MCF 10A (cell line): ENCODE measurements at regions not wholly inside any gene's neighbourhood (a gene's known extent, or its start where the extent isn't known, plus 50 kb on each side); places are given as distances from the start of the nearest gene placed in this dataset.
A peak's percentile ranks its signal among the peaks of the same experiment; 100 is the strongest.

Source experiments
- BruUV-seq: library from RNA; stranded (reverse); fragments of 400-500 nt; replicated peaks from 2 replicates; lab custom pipeline; 2021; lab: Mats Ljungman, UMichigan
- CTCF ChIA-PET: fragments of 300-600 bp; sonication (Branson Sonifier 250); formaldehyde crosslinking; extraction: SDS; loops from one replicate; lab custom pipeline; 2021; ENCODE audit warnings: antibody characterized with exemption, inconsistent platforms; lab: Yijun Ruan, JAX
- POLR2A ChIA-PET: fragments of 300-600, 350-650 bp; sonication (Branson Sonifier 250); formaldehyde crosslinking; extraction: SDS; loops from one replicate; lab custom pipeline; 2020; ENCODE audit warnings: antibody characterized with exemption, inconsistent platforms; lab: Yijun Ruan, JAX
- DNase-seq: peaks from one replicate; pipeline ENCODE4 v3.0.0-alpha.2; 2018; ENCODE audit not compliant: unreplicated experiment
- H3K27ac Mint-ChIP-seq: one replicate; pipeline ENCODE4 v1.8.0; 2022; ENCODE audit warnings: mild to moderate bottlenecking, low read depth, mixed read lengths; ENCODE audit not compliant: unreplicated experiment
- H3K27me3 Mint-ChIP-seq: one replicate; pipeline ENCODE4 v1.8.0; 2022; ENCODE audit warnings: mixed read lengths; ENCODE audit not compliant: insufficient read depth, unreplicated experiment
- H3K36me3 Mint-ChIP-seq: one replicate; pipeline ENCODE4 v1.8.0; 2022; ENCODE audit warnings: mild to moderate bottlenecking, moderate library complexity, mixed read lengths; ENCODE audit not compliant: insufficient read depth, unreplicated experiment
- H3K4me1 Mint-ChIP-seq: one replicate; pipeline ENCODE4 v1.8.0; 2022; ENCODE audit warnings: mixed read lengths; ENCODE audit not compliant: insufficient read depth, unreplicated experiment
- H3K4me3 Mint-ChIP-seq: one replicate; pipeline ENCODE4 v1.8.0; 2022; ENCODE audit warnings: mild to moderate bottlenecking, moderate library complexity, mixed read lengths; ENCODE audit not compliant: unreplicated experiment
- H3K9me3 Mint-ChIP-seq: one replicate; pipeline ENCODE4 v1.8.0; 2022; ENCODE audit warnings: mixed read lengths; ENCODE audit not compliant: unreplicated experiment
- intact Hi-C: fragments of 100-400 bp; cut with micrococcal nuclease; formaldehyde crosslinking; loops from 2 replicates; pipeline ENCODE4 v1.14.1; 2022
- TF ChIP-seq, protein P1 (sequence below): fragments of 200-600 bp; IDR thresholded peaks from one replicate; pipeline ENCODE4 v1.8.0; 2022; ENCODE audit warnings: antibody characterized with exemption, mild to moderate bottlenecking; ENCODE audit not compliant: unreplicated experiment

DNA sequence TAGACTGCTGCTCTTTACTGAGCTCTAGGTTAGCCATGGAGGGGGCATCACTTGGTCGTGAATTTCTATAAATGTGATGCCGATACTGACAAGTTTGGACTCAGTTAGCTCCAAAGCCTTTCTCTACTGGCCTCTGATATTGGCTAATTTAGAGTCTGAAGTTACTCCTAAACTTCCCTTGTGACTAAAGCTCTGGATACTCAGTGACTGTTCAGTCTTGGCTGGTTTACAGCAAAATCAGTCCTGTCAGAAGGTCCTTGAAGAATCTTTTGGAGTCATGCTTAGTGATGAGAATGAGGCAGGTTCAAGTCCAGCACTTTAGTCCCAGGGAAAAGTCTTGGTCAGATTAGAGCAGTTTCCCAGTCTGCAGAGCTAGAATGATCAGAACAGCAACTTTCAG, 197.5 kb upstream of the HS3ST4 start:
- DNase-seq = no peak
- no TSS peak for BruUV-seq
- H3K27ac Mint-ChIP-seq = no peak overlapping the region
- intact Hi-C loops = no loop called here
- H3K4me3 Mint-ChIP-seq = no peak overlapping the region
- CTCF ChIA-PET = no interaction called here
- no peaks in the 10 kb centered on the region for H3K36me3 Mint-ChIP-seq
- H3K9me3 Mint-ChIP-seq = peaks cover 48% of the 10 kb centered on the region
- TF ChIP-seq, protein P1, sequence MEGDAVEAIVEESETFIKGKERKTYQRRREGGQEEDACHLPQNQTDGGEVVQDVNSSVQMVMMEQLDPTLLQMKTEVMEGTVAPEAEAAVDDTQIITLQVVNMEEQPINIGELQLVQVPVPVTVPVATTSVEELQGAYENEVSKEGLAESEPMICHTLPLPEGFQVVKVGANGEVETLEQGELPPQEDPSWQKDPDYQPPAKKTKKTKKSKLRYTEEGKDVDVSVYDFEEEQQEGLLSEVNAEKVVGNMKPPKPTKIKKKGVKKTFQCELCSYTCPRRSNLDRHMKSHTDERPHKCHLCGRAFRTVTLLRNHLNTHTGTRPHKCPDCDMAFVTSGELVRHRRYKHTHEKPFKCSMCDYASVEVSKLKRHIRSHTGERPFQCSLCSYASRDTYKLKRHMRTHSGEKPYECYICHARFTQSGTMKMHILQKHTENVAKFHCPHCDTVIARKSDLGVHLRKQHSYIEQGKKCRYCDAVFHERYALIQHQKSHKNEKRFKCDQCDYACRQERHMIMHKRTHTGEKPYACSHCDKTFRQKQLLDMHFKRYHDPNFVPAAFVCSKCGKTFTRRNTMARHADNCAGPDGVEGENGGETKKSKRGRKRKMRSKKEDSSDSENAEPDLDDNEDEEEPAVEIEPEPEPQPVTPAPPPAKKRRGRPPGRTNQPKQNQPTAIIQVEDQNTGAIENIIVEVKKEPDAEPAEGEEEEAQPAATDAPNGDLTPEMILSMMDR = no peak
- H3K4me1 Mint-ChIP-seq = no peaks in the 10 kb centered on the region
- POLR2A ChIA-PET = no interaction called here
- no peaks in the 10 kb centered on the region for H3K27me3 Mint-ChIP-seq

DNA sequence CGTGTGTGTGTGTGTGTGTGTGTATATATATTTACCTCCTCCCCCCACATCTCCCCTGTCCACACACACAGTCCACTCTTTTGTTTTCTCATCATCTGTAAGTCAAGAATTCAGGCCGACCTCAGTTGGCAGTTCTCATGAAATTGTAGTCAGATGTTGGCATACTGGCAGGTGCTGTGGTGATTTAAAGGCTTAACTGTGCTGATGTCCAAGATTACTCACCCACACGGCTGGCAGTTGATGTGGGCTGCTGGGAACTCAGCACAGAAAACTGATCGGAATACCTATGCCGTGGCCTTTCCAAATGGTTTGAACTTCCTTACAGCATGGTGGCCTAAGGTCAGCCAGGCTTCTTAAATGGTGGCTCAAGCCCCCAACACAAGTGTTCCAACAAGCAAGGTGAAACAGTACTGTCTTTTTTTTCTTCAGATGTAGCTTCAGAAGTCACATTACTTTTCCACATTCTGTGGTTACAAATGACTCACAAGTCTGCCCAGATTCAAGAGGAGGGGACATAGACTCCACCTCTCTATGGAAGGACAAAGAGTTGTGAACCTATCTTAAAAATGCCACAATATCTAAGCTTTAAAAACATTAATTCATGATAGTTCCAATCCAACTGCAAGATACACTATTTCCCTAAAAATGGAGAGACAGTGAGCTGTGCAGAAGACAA, 198.5 kb upstream of the HS3ST4 start:
- CTCF ChIA-PET = interaction anchor here (0.6 kb wide), 2 partner anchors 106 to 213 kb away, joined by 3 read pairs; no protein-coding TSS in a partner anchor
- Mint-ChIP-seq H3K27ac (no peak overlapping the region), H3K27me3 (no peaks in the 10 kb centered on the region), H3K36me3 (no peaks in the 10 kb centered on the region), H3K4me1 (no peaks in the 10 kb centered on the region), H3K9me3 (peaks cover 46% of the 10 kb centered on the region), H3K4me3 (no peak overlapping the region)
- TF ChIP-seq, protein P1 = no peak
- POLR2A ChIA-PET = no interaction called here
- BruUV-seq = no TSS peak
- intact Hi-C loops = no loop called here
- peak; percentile 0 for DNase-seq

DNA sequence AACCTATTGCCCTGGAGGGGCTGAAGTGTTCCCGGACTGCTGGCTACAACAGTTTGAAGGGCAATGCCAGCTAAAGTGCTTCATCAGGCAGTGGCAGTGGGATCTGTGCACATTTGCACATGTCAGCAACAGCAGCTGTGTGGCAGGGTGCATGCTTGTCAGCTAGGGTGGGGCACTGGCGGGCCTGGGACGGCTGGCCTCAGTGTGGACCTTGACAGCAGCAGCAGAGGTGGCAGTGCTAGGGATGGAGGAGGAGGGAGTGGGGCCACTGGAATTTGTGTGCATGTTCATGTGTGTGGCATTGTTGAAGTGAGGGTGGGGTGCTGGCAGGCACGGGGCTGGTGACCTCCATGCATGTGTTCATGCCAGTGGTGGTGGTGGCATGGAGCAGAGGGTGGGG, 203.3 kb upstream of the HS3ST4 start:
- DNase-seq = no peak
- TF ChIP-seq, protein P1 = no peak
- H3K36me3 Mint-ChIP-seq = no peaks in the 10 kb centered on the region
- no peak overlapping the region for H3K27ac Mint-ChIP-seq
- ChIA-PET POLR2A (no interaction called here), CTCF (no interaction called here)
- BruUV-seq = no TSS peak
- peaks cover 49% of the 10 kb centered on the region for H3K9me3 Mint-ChIP-seq
- intact Hi-C loops = no loop called here
- no peaks in the 10 kb centered on the region for H3K4me1 Mint-ChIP-seq
- no peaks in the 10 kb centered on the region for H3K27me3 Mint-ChIP-seq
- H3K4me3 Mint-ChIP-seq = no peak overlapping the region

DNA sequence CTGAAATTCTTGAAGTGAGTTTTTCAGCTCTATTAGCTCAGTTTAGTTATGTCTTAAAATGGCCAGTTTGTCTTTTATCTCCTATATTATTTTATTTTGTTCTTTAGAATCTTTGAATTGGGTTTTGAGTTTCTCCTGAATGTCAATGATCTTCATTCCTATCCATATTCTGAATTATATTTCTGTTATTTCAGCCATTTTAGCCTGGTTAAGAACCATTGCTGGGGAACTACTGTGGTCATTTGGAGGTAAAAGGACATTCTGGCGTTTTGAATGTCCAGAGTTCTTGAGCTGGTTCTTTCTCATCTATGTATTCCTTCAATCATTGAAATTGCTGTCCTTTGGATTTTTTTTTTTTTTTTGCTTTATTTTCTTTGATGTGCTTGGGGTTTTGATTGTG, 203.9 kb upstream of the HS3ST4 start:
- Mint-ChIP-seq H3K27me3 (no peaks in the 10 kb centered on the region), H3K27ac (no peak overlapping the region), H3K9me3 (peaks cover 49% of the 10 kb centered on the region), H3K4me3 (no peak overlapping the region), H3K36me3 (no peaks in the 10 kb centered on the region), H3K4me1 (no peaks in the 10 kb centered on the region)
- intact Hi-C loops = no loop called here
- ChIA-PET CTCF (no interaction called here), POLR2A (no interaction called here)
- no peak for DNase-seq
- TF ChIP-seq, protein P1 = no peak
- BruUV-seq = no TSS peak
